GM20000 (cell line): ENCODE measurements at regions not wholly inside any gene's neighbourhood (a gene's known extent, or its start where the extent isn't known, plus 50 kb on each side); places are given as distances from the start of the nearest gene placed in this dataset.
"Not testable (repeated sequence)": the region's sequence is repeated elsewhere in the genome, so short reads cannot be mapped to it uniquely, and the experiment has no call there.

ENCODE experiments used
- DNase-seq: peaks from one replicate; pipeline ENCODE4 v3.0.0; 2012; ENCODE audit warnings: low spot score
- TF ChIP-seq, protein P1 (sequence below): IDR thresholded peaks from 2 replicates; pipeline ENCODE4 v1.5.1; 2012; ENCODE audit warnings: mild to moderate bottlenecking, control low read depth; ENCODE audit errors: extremely low read depth, missing control alignments

DNA sequence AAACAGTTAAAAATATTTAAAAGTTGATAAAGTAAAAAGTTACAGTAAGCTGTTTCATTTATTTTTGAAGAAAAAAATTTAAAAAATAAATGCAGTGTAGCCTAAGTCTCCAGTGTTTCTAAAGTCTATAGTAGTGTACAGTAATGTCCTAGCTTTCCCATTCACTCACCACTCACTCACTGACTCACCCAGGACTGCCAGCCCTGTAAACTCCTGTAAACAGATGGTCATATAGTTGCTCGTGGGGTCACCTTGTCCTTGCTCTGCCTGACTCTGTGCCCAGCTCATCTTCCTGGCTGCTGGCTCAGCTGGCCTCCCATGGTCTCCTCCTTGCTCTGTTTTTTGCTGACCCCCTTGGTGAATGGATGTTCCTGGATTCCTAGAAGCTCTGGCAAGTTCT is 180.3 kb downstream of the VAPA start:
- TF ChIP-seq, protein P1, sequence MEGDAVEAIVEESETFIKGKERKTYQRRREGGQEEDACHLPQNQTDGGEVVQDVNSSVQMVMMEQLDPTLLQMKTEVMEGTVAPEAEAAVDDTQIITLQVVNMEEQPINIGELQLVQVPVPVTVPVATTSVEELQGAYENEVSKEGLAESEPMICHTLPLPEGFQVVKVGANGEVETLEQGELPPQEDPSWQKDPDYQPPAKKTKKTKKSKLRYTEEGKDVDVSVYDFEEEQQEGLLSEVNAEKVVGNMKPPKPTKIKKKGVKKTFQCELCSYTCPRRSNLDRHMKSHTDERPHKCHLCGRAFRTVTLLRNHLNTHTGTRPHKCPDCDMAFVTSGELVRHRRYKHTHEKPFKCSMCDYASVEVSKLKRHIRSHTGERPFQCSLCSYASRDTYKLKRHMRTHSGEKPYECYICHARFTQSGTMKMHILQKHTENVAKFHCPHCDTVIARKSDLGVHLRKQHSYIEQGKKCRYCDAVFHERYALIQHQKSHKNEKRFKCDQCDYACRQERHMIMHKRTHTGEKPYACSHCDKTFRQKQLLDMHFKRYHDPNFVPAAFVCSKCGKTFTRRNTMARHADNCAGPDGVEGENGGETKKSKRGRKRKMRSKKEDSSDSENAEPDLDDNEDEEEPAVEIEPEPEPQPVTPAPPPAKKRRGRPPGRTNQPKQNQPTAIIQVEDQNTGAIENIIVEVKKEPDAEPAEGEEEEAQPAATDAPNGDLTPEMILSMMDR = no peak

DNA sequence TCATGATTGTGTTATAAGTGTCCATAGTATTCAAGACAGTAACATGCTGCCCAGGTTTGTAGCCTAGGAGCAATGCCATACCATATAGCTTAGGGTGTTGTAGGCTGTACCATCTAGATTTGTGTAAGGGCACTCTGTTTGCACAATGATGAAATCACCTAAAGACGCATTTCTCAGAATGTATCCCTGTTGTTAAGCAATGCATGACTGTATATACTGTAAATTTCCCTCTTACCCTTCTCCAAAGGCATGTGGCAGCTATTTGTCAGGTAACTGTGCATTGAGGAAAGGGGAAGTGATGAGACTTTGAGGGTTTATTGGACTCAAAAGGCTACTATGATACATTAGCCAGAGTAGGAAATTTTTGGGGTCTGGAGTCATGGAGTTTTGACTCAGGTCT is 180.8 kb downstream of the VAPA start:
- TF ChIP-seq, protein P1 = no peak
- no peak for DNase-seq

More for the DNA sequence above, 180.3 kb downstream of the VAPA start:
- no peak for DNase-seq

DNA sequence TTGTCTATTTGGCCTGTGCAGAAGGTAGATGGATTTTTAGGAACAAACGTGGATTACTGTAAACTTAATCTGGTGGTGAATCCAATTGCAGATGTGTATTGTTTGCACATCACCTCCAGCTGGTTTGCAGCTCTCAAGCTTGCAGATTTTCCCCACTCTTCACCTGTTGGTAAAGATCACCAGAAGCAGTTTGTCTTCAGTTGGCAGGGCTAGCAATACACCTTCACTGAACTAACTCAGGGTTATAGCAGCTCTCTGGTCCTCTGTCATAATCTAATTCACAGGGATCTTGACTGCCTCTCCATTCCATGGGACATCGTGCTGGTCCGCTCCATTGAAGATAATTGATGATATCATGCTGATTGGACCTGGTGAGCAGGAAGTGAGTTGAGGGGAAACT is 181.5 kb downstream of the VAPA start:
- DNase-seq = no peak

DNA sequence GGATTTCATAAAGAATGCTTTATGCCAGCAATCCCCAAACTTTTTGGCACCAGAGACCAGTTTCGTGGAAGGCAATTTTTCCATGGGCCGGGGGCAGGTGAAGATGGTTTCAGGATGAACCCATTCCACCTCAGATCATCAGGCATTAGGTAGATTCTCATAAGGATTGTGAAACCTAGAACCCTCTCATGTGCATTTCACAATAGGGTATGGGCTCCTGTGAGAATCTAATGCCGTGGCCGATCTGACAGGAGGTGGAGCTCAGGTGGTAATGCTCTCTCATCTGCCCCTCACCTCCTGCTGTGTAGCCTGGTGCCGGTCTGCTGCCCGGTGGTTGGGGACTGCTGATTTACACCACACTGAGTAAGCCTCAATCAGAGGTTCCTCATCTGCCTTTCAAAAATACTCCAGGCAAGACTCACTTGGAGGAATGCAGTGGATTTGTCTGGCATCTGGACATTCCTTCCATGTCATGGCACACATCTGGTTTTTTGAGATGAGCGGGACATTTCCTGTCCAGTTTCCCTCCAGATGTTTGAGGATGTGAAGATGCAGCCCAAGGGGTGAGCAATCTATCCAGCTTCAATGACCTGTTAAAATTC is 185.8 kb downstream of the VAPA start:
- TF ChIP-seq, protein P1 = no peak
- DNase-seq = no peak

More for the DNA sequence above, 181.5 kb downstream of the VAPA start:
- TF ChIP-seq, protein P1 = no peak

DNA sequence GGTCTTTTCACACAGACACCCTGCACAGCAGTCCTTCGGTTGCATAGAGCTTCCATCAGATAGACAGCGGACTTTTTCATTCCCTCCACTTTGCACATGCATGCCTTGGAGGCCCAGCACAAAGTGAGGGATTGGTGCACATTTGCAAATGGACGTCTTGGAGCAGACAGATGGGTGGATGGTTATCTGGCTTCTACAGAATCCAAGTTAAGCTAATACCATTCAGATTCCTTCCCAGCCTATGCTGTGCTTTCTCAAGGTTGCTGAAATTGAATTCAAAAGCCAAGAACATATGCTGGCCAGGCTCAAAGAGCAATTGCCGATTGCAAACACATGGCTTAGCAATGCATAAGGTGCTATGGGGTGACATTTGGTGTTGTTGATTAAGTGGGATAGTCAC is 186.4 kb downstream of the VAPA start:
- no peak for DNase-seq
- TF ChIP-seq, protein P1 = no peak

DNA sequence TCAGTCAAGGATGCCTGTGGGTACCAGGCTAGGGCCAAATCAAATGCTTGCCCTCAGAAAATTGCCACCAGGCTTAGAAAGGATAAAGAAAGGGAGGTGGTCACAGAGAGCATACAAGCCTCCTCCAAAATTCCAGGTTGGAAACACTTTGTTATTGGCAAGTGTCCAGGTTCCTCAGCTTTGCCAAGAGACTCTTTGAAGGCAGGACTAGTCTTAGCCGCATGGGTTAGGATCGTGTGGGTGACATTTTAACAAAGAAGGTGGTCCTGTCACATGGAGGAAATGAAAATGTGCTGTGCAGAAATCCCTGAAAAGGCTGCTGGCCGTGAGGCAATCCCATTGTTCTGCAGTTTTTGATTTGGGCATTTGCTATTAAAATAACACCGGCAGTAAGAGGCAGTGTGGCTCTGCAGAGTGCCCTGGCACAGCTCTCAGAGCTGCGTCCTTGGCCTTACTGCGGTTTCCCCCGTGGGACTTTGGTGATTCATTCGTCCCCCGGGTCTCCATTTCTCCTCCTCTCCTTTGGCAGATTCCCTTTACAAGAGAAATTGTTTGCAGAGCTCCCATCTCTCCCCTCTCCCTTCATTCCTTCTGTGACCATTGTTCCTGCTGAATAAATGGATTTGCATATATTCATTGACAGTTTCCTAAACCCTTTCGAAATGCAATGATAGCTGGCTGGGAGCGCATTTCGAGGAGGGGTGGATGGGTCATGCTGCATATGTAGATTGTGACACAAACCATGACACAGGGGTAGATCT is 187.3 kb downstream of the VAPA start:
- no peak for DNase-seq
- TF ChIP-seq, protein P1 = no peak

DNA sequence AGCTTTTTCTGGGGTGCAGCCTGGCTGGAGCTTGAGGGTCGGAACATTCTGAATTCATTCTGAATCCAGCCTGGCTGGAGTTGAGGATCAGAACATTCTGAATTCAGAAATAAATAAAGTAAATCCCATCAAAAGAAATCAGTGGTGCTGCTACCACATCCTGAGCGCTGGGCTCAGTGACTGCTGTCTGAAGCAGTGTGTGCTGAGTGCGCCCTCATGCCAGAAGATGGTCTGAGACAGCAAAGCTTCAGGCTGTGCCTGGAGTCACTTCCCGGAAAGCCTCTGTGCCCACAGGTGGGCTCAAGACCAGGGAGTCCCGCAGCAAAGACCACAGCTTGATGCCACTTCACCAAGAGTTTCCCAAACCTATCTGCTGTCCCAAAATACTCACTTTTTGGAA is 187.9 kb downstream of the VAPA start:
- TF ChIP-seq, protein P1 = no peak
- no peak for DNase-seq

DNA sequence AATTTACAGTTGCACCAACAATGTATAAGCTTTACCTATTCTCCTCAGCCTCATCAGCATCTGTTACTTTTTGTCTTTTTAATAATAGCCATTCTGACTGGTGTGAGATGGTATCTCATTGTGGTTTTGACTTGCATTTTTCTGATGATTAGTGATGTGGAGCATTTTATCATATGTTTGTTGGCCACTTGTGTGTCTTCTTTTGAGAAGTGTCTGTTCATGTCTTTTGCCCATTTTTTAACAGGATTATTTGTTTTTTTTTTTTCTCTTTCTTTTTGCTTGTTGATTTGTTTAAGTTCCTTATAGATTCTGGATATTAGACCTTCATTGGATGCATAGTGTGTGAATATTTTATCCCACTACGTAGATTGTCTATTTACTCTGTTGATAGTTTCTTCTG is 191.3 kb downstream of the VAPA start:
- not testable (repeated sequence) for DNase-seq
